Coronary artery (tissue), 2 donors: ENCODE measurements at regions not wholly inside any gene's neighbourhood (a gene's known extent, or its start where the extent isn't known, plus 50 kb on each side); places are given as distances from the start of the nearest gene placed in this dataset.

Experiments
- DNase-seq: peaks from one replicate; pipeline ENCODE4 v3.0.0-alpha.2; 2017; ENCODE audit warnings: low spot score
- H3K27ac ChIP-seq, 2 donors: fragments of 200-600 bp; sonication (generic); one replicate each; pipeline ENCODE4 v1.5.1; 2016 to 2019
- H3K4me3 ChIP-seq: fragments of 200-600 bp; sonication (generic); 2 replicates; pipeline ENCODE4 v1.5.1; 2016; ENCODE audit warnings: mild to moderate bottlenecking, moderate library complexity
- CTCF ChIP-seq: fragments of 200-600 bp; sonication (generic); IDR thresholded peaks from one replicate; pipeline ENCODE4 v1.5.1; 2019; ENCODE audit warnings: antibody characterized with exemption

- DNase-seq = no peak
- no peak overlapping the region for H3K4me3 ChIP-seq
- H3K27ac ChIP-seq = no peak overlapping the region
- no peak for TF ChIP-seq CTCF
Measured at GRCh38 chr11:119995730-119996491, 142.0 kb downstream of the TRIM29 start.

- DNase-seq = no peak
- H3K4me3 ChIP-seq = no peak overlapping the region
- no peak overlapping the region for H3K27ac ChIP-seq
- TF ChIP-seq CTCF = no peak
Measured at GRCh38 chr11:119993722-119994121, 144.2 kb downstream of the TRIM29 start.

GRCh38 chr11:119992171-119993051 is 145.5 kb downstream of the TRIM29 start:
- DNase-seq = no peak
- Histone ChIP-seq H3K4me3 (no peak overlapping the region), H3K27ac (no peak overlapping the region)
- TF ChIP-seq CTCF = no peak

GRCh38 chr11:119991669-119992068 is 146.2 kb downstream of the TRIM29 start:
- TF ChIP-seq CTCF = no peak
- no peak overlapping the region for H3K4me3 ChIP-seq
- no peak overlapping the region for H3K27ac ChIP-seq
- DNase-seq = no peak

GRCh38 chr11:119991022-119991404 is 146.9 kb downstream of the TRIM29 start:
- H3K27ac ChIP-seq = no peak overlapping the region
- no peak for TF ChIP-seq CTCF
- no peak overlapping the region for H3K4me3 ChIP-seq
- DNase-seq = no peak

GRCh38 chr11:119990309-119991021 is 147.4 kb downstream of the TRIM29 start:
- H3K27ac ChIP-seq = no peak overlapping the region
- H3K4me3 ChIP-seq = no peak overlapping the region
- no peak for TF ChIP-seq CTCF
- no peak for DNase-seq
